IPS-15b (cell line): ENCODE measurements at regions not wholly inside any gene's neighbourhood (a gene's known extent, or its start where the extent isn't known, plus 50 kb on each side); places are given as distances from the start of the nearest gene placed in this dataset.
A peak's percentile ranks its signal among the peaks of the same experiment; 100 is the strongest.
"Not testable (repeated sequence)": the region's sequence is repeated elsewhere in the genome, so short reads cannot be mapped to it uniquely, and the experiment has no call there.

Source experiments
- H3K27me3 ChIP-seq: one replicate; pipeline ENCODE4 v1.6.1; 2013; ENCODE audit warnings: low read length; ENCODE audit not compliant: control insufficient read depth, insufficient read depth
- H3K36me3 ChIP-seq: one replicate; pipeline ENCODE4 v1.6.1; 2013; ENCODE audit warnings: low read length; ENCODE audit not compliant: control insufficient read depth, insufficient read depth
- H3K4me1 ChIP-seq: one replicate; pipeline ENCODE4 v1.6.1; 2013; ENCODE audit warnings: mild to moderate bottlenecking, low read length; ENCODE audit not compliant: control insufficient read depth, insufficient read depth
- H3K4me3 ChIP-seq: one replicate; pipeline ENCODE4 v1.5.1; 2013; ENCODE audit warnings: low read depth, low read length
- H3K9ac ChIP-seq: one replicate; pipeline ENCODE4 v1.6.1; 2013; ENCODE audit warnings: low read depth, mild to moderate bottlenecking, low read length
- H3K9me3 ChIP-seq: one replicate; pipeline ENCODE4 v1.6.1; 2013; ENCODE audit warnings: mild to moderate bottlenecking, low read length; ENCODE audit not compliant: control insufficient read depth, insufficient read depth

GRCh38 chr14:82641050-82641540 lies 1107.4 kb upstream of the SEL1L start:
- H3K36me3 ChIP-seq, result no peaks in the 10 kb centered on the region
- no peaks in the 10 kb centered on the region for H3K27me3 ChIP-seq
- H3K4me3 ChIP-seq, result no peak overlapping the region
- no peaks in the 10 kb centered on the region for H3K4me1 ChIP-seq
- H3K9me3 ChIP-seq, result no peaks in the 10 kb centered on the region
- H3K9ac ChIP-seq, result no peak overlapping the region

- Histone ChIP-seq H3K4me1 (no peaks in the 10 kb centered on the region), H3K9me3 (no peaks in the 10 kb centered on the region), H3K4me3 (peak overlapping the region; percentile 81), H3K9ac (peak overlapping the region; percentile 87), H3K36me3 (no peaks in the 10 kb centered on the region), H3K27me3 (no peaks in the 10 kb centered on the region)
These were observed 1108.8 kb upstream of the SEL1L start for GRCh38 chr14:82642425-82642824.

GRCh38 chr14:82647088-82647810 lies 1113.6 kb upstream of the SEL1L start:
- Histone ChIP-seq H3K36me3 (no peaks in the 10 kb centered on the region), H3K4me3 (no peak overlapping the region), H3K27me3 (no peaks in the 10 kb centered on the region)

GRCh38 chr14:82655770-82656169 lies 1122.1 kb upstream of the SEL1L start:
- Histone ChIP-seq H3K27me3 (no peaks in the 10 kb centered on the region), H3K4me1 (no peaks in the 10 kb centered on the region), H3K9ac (no peak overlapping the region)

More at GRCh38 chr14:82647088-82647810, 1113.6 kb upstream of the SEL1L start:
- Histone ChIP-seq H3K4me1 (no peaks in the 10 kb centered on the region), H3K9me3 (no peaks in the 10 kb centered on the region), H3K9ac (no peak overlapping the region)

GRCh38 chr14:82657186-82657675 lies 1123.6 kb upstream of the SEL1L start:
- Histone ChIP-seq H3K9me3 (no peaks in the 10 kb centered on the region), H3K27me3 (no peaks in the 10 kb centered on the region)

More at GRCh38 chr14:82655770-82656169, 1122.1 kb upstream of the SEL1L start:
- H3K36me3 ChIP-seq, result no peaks in the 10 kb centered on the region
- no peaks in the 10 kb centered on the region for H3K9me3 ChIP-seq
- no peak overlapping the region for H3K4me3 ChIP-seq

GRCh38 chr14:82661258-82661657 lies 1127.6 kb upstream of the SEL1L start:
- Histone ChIP-seq H3K9me3 (no peaks in the 10 kb centered on the region), H3K27me3 (no peaks in the 10 kb centered on the region), H3K36me3 (no peaks in the 10 kb centered on the region), H3K4me1 (no peaks in the 10 kb centered on the region), H3K9ac (no peak overlapping the region), H3K4me3 (no peak overlapping the region)

More at GRCh38 chr14:82657186-82657675, 1123.6 kb upstream of the SEL1L start:
- no peak overlapping the region for H3K9ac ChIP-seq
- no peaks in the 10 kb centered on the region for H3K4me1 ChIP-seq
- H3K36me3 ChIP-seq, result no peaks in the 10 kb centered on the region
- no peak overlapping the region for H3K4me3 ChIP-seq

- no peaks in the 10 kb centered on the region for H3K4me1 ChIP-seq
- H3K36me3 ChIP-seq, result no peaks in the 10 kb centered on the region
- no peaks in the 10 kb centered on the region for H3K27me3 ChIP-seq
- H3K9ac ChIP-seq, result no peak overlapping the region
- H3K4me3 ChIP-seq, result no peak overlapping the region
- H3K9me3 ChIP-seq, result no peaks in the 10 kb centered on the region
These were observed 1133.4 kb upstream of the SEL1L start for GRCh38 chr14:82667006-82667405.

GRCh38 chr14:82667501-82667900 lies 1133.8 kb upstream of the SEL1L start:
- no peak overlapping the region for H3K9ac ChIP-seq
- H3K9me3 ChIP-seq, result no peaks in the 10 kb centered on the region
- H3K27me3 ChIP-seq, result no peaks in the 10 kb centered on the region
- H3K4me1 ChIP-seq, result no peaks in the 10 kb centered on the region
- no peaks in the 10 kb centered on the region for H3K36me3 ChIP-seq
- no peak overlapping the region for H3K4me3 ChIP-seq

GRCh38 chr14:82676403-82676802 lies 1142.8 kb upstream of the SEL1L start:
- Histone ChIP-seq H3K27me3 (no peaks in the 10 kb centered on the region), H3K36me3 (no peaks in the 10 kb centered on the region), H3K9ac (no peak overlapping the region), H3K4me3 (no peak overlapping the region), H3K4me1 (no peaks in the 10 kb centered on the region), H3K9me3 (no peaks in the 10 kb centered on the region)

GRCh38 chr14:82689948-82690347 lies 1156.3 kb upstream of the SEL1L start:
- no peaks in the 10 kb centered on the region for H3K36me3 ChIP-seq
- no peak overlapping the region for H3K9ac ChIP-seq
- no peaks in the 10 kb centered on the region for H3K9me3 ChIP-seq
- H3K4me3 ChIP-seq, result no peak overlapping the region
- no peaks in the 10 kb centered on the region for H3K27me3 ChIP-seq
- H3K4me1 ChIP-seq, result no peaks in the 10 kb centered on the region

GRCh38 chr14:82691191-82691590 lies 1157.5 kb upstream of the SEL1L start:
- not testable (repeated sequence) for H3K27me3 ChIP-seq, H3K9me3 ChIP-seq, H3K4me1 ChIP-seq, H3K9ac ChIP-seq, H3K4me3 ChIP-seq, H3K36me3 ChIP-seq

GRCh38 chr14:82694820-82695219 lies 1161.2 kb upstream of the SEL1L start:
- Histone ChIP-seq H3K4me3 (no peak overlapping the region), H3K27me3 (no peaks in the 10 kb centered on the region), H3K9me3 (no peaks in the 10 kb centered on the region), H3K36me3 (no peaks in the 10 kb centered on the region), H3K9ac (no peak overlapping the region), H3K4me1 (no peaks in the 10 kb centered on the region)
